Stomach (tissue), 4 donors: ENCODE measurements at regions not wholly inside any gene's neighbourhood (a gene's known extent, or its start where the extent isn't known, plus 50 kb on each side); places are given as distances from the start of the nearest gene placed in this dataset.

Experiments used
- CTCF ChIP-seq, 7 experiments: fragments of 450-650 bp in 4 of 7; fragments of 200-600 bp in 3 of 7; sonication (generic) in 3 of 7; IDR thresholded peaks; one replicate each; pipeline ENCODE4 v1.5.1; 2016 to 2019; ENCODE audit warnings: antibody characterized with exemption in 7 of 7, control low read depth in 2 of 7, mild to moderate bottlenecking in 1 of 7
- EP300 ChIP-seq: sonication (generic); formaldehyde crosslinking; IDR thresholded peaks from one replicate; pipeline ENCODE4 v1.6.1; 2017; ENCODE audit warnings: antibody characterized with exemption
- POLR2AphosphoS5 ChIP-seq, 3 donors: sonication (generic); formaldehyde crosslinking; IDR thresholded peaks; one replicate each; pipeline ENCODE4 v1.6.1; 2016; ENCODE audit warnings: antibody characterized with exemption in 3 of 3

- TF ChIP-seq CTCF (IDR thresholded peaks at IDR 0.05) (no peak), EP300 (no peak), POLR2AphosphoS5 (IDR thresholded peaks at IDR 0.05) (no peak)
Observed at GRCh38 chr16:17019366-17019765, 451.4 kb downstream of the XYLT1 start.
